HepG2 (cell line): ENCODE measurements at regions not wholly inside any gene's neighbourhood (a gene's known extent, or its start where the extent isn't known, plus 50 kb on each side); places are given as distances from the start of the nearest gene placed in this dataset.
"Not testable (repeated sequence)": the region's sequence is repeated elsewhere in the genome, so short reads cannot be mapped to it uniquely, and the experiment has no call there.

Experiments
- EP300 ChIP-seq, 3 experiments: sonication (generic) in 1 of 3; formaldehyde crosslinking in 1 of 3; IDR thresholded peaks; 2 replicates each; pipeline versions ENCODE4 v1.5.1 to v1.6.1; 2011 to 2020; ENCODE audit warnings: low read depth in 2 of 3, low read length in 2 of 3, borderline replicate concordance in 1 of 3, improper control_type of control experiment in 1 of 3, mild to moderate bottlenecking in 1 of 3, missing genetic modification reagents in 1 of 3, moderate library complexity in 1 of 3
- ERF ChIP-seq: IDR thresholded peaks from 2 replicates; pipeline ENCODE4 v1.6.1; 2018; ENCODE audit warnings: missing biosample characterization, missing genetic modification reagents
- FOXA1 ChIP-seq, 2 experiments: fragments of 450-650 bp in 1 of 2; sonication (generic) in 1 of 2; formaldehyde crosslinking in 1 of 2; IDR thresholded peaks; 2 replicates each; pipeline versions ENCODE4 v1.4.0 to v1.6.1; 2016 to 2020; ENCODE audit warnings: missing genetic modification reagents in 1 of 2
- GATAD2A ChIP-seq: IDR thresholded peaks from 2 replicates; pipeline ENCODE4 v1.6.1; 2016
- KDM6A ChIP-seq: IDR thresholded peaks from 2 replicates; pipeline ENCODE4 v1.6.1; 2016; ENCODE audit warnings: low read depth
- KLF16 ChIP-seq, 2 experiments: sonication (generic) in 1 of 2; formaldehyde crosslinking in 1 of 2; IDR thresholded peaks; 2 replicates each; pipeline versions ENCODE4 v1.6.1 to v1.8.0; 2016 to 2023; ENCODE audit warnings: missing genetic modification reagents in 2 of 2, missing compliant biosample characterization in 1 of 2
- KMT2B ChIP-seq: IDR thresholded peaks from 2 replicates; pipeline ENCODE4 v1.6.1; 2016; ENCODE audit warnings: missing genetic modification reagents, missing compliant biosample characterization
- ONECUT2 ChIP-seq: sonication (generic); formaldehyde crosslinking; IDR thresholded peaks from 2 replicates; pipeline ENCODE4 v1.4.0; 2020; ENCODE audit warnings: missing genetic modification reagents
- PHF5A ChIP-seq: IDR thresholded peaks from one replicate; pipeline ENCODE4 v1.6.1; 2018; ENCODE audit warnings: low read depth, missing genetic modification reagents; ENCODE audit not compliant: unreplicated experiment
- RARA ChIP-seq: IDR thresholded peaks from 2 replicates; pipeline ENCODE4 v1.6.1; 2016; ENCODE audit warnings: missing genetic modification reagents, missing compliant biosample characterization
- SKI ChIP-seq: fragments of 450-650 bp; IDR thresholded peaks from one replicate; pipeline ENCODE4 v1.6.1; 2018; ENCODE audit warnings: mild to moderate bottlenecking; ENCODE audit not compliant: partially characterized antibody
- YY1 ChIP-seq: IDR thresholded peaks from 2 replicates; pipeline ENCODE4 v1.6.1; 2011; ENCODE audit warnings: low read length, low read depth, moderate library complexity, mild to moderate bottlenecking; ENCODE audit not compliant: insufficient read depth, insufficient replicate concordance
- ZNF317 ChIP-seq: sonication (generic); formaldehyde crosslinking; IDR thresholded peaks from 2 replicates; pipeline ENCODE4 v1.5.0; 2020; ENCODE audit warnings: mild to moderate bottlenecking, missing genetic modification reagents
- ZNF501 ChIP-seq: sonication (generic); formaldehyde crosslinking; IDR thresholded peaks from 2 replicates; pipeline ENCODE4 v1.5.1; 2020; ENCODE audit warnings: mild to moderate bottlenecking, moderate library complexity, missing genetic modification reagents
- ZNF761 ChIP-seq: sonication (generic); formaldehyde crosslinking; conservative IDR thresholded peaks from 2 replicates; pipeline ENCODE4 v1.4.0; 2020; ENCODE audit warnings: mild to moderate bottlenecking, missing genetic modification reagents
- ZSCAN31 ChIP-seq: sonication (generic); formaldehyde crosslinking; IDR thresholded peaks from 2 replicates; pipeline ENCODE4 v1.5.0; 2020; ENCODE audit warnings: low read depth, mild to moderate bottlenecking, missing genetic modification reagents
- TF ChIP-seq, protein P1 (sequence below): sonication (generic); formaldehyde crosslinking; IDR thresholded peaks from 2 replicates; pipeline ENCODE4 v1.4.0; 2020; ENCODE audit warnings: low read depth, missing genetic modification reagents
- TF ChIP-seq, protein P2 (sequence below): IDR thresholded peaks from 2 replicates; pipeline ENCODE4 v1.4.0; 2020; ENCODE audit warnings: mild to moderate bottlenecking, missing genetic modification reagents
- TF ChIP-seq, protein P3 (sequence below): IDR thresholded peaks from 2 replicates; pipeline ENCODE4 v1.6.1; 2012; ENCODE audit warnings: low read depth, low read length, improper control_type of control experiment
- TF ChIP-seq, protein P4 (sequence below): IDR thresholded peaks from 2 replicates; pipeline ENCODE4 v1.6.1; 2016; ENCODE audit warnings: missing genetic modification reagents, missing compliant biosample characterization

DNA sequence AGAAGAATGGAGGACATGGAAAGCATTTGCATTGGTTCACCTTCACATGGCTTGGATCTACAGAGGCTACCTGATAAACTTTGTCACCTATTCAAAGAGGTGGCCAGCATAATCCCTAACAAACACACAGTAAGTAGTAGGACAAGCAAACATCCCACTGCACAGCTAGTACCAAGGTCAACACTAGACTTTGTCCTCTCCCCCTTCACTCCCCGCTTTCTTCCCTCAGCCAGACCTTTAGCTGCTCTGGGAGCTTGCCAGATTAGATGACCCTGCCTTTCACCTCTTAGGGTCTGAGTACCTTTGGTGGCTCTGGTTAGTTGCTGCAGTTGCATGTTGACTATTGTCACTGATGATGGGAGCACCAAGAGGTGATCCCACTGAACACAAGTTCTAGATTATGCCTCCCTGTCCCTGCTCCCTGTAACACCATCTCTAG, 211.3 kb downstream of the CCDC74A start (continued):
- TF ChIP-seq, protein P1, sequence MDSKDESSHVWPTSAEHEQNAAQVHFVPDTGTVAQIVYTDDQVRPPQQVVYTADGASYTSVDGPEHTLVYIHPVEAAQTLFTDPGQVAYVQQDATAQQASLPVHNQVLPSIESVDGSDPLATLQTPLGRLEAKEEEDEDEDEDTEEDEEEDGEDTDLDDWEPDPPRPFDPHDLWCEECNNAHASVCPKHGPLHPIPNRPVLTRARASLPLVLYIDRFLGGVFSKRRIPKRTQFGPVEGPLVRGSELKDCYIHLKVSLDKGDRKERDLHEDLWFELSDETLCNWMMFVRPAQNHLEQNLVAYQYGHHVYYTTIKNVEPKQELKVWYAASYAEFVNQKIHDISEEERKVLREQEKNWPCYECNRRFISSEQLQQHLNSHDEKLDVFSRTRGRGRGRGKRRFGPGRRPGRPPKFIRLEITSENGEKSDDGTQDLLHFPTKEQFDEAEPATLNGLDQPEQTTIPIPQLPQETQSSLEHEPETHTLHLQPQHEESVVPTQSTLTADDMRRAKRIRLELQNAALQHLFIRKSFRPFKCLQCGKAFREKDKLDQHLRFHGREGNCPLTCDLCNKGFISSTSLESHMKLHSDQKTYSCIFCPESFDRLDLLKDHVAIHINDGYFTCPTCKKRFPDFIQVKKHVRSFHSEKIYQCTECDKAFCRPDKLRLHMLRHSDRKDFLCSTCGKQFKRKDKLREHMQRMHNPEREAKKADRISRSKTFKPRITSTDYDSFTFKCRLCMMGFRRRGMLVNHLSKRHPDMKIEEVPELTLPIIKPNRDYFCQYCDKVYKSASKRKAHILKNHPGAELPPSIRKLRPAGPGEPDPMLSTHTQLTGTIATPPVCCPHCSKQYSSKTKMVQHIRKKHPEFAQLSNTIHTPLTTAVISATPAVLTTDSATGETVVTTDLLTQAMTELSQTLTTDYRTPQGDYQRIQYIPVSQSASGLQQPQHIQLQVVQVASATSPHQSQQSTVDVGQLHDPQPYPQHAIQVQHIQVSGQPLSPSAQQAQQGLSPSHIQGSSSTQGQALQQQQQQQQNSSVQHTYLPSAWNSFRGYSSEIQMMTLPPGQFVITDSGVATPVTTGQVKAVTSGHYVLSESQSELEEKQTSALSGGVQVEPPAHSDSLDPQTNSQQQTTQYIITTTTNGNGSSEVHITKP, result 0 out of 2 replicates have a peak, but pooled peaks have one; percentile 32
- TF ChIP-seq, protein P2, sequence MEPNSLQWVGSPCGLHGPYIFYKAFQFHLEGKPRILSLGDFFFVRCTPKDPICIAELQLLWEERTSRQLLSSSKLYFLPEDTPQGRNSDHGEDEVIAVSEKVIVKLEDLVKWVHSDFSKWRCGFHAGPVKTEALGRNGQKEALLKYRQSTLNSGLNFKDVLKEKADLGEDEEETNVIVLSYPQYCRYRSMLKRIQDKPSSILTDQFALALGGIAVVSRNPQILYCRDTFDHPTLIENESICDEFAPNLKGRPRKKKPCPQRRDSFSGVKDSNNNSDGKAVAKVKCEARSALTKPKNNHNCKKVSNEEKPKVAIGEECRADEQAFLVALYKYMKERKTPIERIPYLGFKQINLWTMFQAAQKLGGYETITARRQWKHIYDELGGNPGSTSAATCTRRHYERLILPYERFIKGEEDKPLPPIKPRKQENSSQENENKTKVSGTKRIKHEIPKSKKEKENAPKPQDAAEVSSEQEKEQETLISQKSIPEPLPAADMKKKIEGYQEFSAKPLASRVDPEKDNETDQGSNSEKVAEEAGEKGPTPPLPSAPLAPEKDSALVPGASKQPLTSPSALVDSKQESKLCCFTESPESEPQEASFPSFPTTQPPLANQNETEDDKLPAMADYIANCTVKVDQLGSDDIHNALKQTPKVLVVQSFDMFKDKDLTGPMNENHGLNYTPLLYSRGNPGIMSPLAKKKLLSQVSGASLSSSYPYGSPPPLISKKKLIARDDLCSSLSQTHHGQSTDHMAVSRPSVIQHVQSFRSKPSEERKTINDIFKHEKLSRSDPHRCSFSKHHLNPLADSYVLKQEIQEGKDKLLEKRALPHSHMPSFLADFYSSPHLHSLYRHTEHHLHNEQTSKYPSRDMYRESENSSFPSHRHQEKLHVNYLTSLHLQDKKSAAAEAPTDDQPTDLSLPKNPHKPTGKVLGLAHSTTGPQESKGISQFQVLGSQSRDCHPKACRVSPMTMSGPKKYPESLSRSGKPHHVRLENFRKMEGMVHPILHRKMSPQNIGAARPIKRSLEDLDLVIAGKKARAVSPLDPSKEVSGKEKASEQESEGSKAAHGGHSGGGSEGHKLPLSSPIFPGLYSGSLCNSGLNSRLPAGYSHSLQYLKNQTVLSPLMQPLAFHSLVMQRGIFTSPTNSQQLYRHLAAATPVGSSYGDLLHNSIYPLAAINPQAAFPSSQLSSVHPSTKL (CRISPR knock-in tag), result peak; percentile 96
- TF ChIP-seq KMT2B (CRISPR knock-in tag), result 0 out of 2 replicates have a peak, but pooled peaks have one; percentile 48
- TF ChIP-seq ERF (CRISPR knock-in tag), result peak; percentile 58
- TF ChIP-seq KLF16 (CRISPR knock-in tag; IDR thresholded peaks at IDR 0.05), result peak in 1 of 2 experiments; percentile 43; a peak in 1 of 4 replicates
- TF ChIP-seq SKI, result peak; percentile 30
- peak in 1 of 2 experiments; percentile 65; a peak in 1 of 4 replicates for TF ChIP-seq EP300 (IDR thresholded peaks at IDR 0.05; ENCODE audit: low read depth in 2 of 2, low read length in 2 of 2)
- TF ChIP-seq EP300 (CRISPR knock-in tag; IDR thresholded peaks at IDR 0.05; ENCODE audit: borderline replicate concordance), result not testable (repeated sequence)
- peak; percentile 59 for TF ChIP-seq PHF5A (CRISPR knock-in tag)
- TF ChIP-seq ONECUT2, result peak; percentile 35; the same call in 1 of the 2 replicates
- peak; percentile 87 for TF ChIP-seq RARA (CRISPR knock-in tag)
- 0 out of 2 replicates have a peak, but pooled peaks have one; percentile 52 for TF ChIP-seq FOXA1 (IDR thresholded peaks at IDR 0.05)
- peak; percentile 84 for TF ChIP-seq FOXA1 (CRISPR knock-in tag; IDR thresholded peaks at IDR 0.05)
- TF ChIP-seq, protein P3, sequence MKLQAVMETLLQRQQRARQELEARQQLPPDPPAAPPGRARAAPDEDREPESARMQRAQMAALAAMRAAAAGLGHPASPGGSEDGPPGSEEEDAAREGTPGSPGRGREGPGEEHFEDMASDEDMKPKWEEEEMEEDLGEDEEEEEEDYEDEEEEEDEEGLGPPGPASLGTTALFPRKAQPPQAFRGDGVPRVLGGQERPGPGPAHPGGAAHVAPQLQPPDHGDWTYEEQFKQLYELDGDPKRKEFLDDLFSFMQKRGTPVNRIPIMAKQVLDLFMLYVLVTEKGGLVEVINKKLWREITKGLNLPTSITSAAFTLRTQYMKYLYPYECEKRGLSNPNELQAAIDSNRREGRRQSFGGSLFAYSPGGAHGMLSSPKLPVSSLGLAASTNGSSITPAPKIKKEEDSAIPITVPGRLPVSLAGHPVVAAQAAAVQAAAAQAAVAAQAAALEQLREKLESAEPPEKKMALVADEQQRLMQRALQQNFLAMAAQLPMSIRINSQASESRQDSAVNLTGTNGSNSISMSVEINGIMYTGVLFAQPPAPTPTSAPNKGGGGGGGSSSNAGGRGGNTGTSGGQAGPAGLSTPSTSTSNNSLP, result 0 out of 2 replicates have a peak, but pooled peaks have one; percentile 32
- TF ChIP-seq ZNF501 (CRISPR knock-in tag), result 0 out of 2 replicates have a peak, but pooled peaks have one; percentile 38
- TF ChIP-seq ZNF761 (CRISPR knock-in tag), result 0 out of 2 replicates have a peak, but pooled peaks have one; percentile 54
- TF ChIP-seq YY1, result peak; percentile 37
- TF ChIP-seq KDM6A (CRISPR knock-in tag), result peak; percentile 89
- TF ChIP-seq, protein P4, sequence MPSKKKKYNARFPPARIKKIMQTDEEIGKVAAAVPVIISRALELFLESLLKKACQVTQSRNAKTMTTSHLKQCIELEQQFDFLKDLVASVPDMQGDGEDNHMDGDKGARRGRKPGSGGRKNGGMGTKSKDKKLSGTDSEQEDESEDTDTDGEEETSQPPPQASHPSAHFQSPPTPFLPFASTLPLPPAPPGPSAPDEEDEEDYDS (CRISPR knock-in tag), result peak; percentile 47; the same call in 1 of the 2 replicates
- peak; percentile 89 for TF ChIP-seq GATAD2A (CRISPR knock-in tag)
- 0 out of 2 replicates have a peak, but pooled peaks have one; percentile 40 for TF ChIP-seq ZSCAN31
- TF ChIP-seq ZNF317 (CRISPR knock-in tag), result peak; percentile 54; the same call in 1 of the 2 replicates
